Right ventricle myocardium superior (tissue), 1 donor: ENCODE measurements at regions not wholly inside any gene's neighbourhood (a gene's known extent, or its start where the extent isn't known, plus 50 kb on each side); places are given as distances from the start of the nearest gene placed in this dataset.

Experiments used
- ATAC-seq: fragments of 200-7000 bp; cut with Tn5 transposase; one replicate; pipeline ENCODE4 v1.9.1; 2020; ENCODE audit warnings: mild to moderate bottlenecking; ENCODE audit not compliant: poor library complexity
- DNase-seq: peaks from one replicate; pipeline ENCODE4 v3.0.0-alpha.2; 2020
- intact Hi-C: fragments of 100-400 bp; cut with DNase I; formaldehyde crosslinking; loops from one replicate; pipeline ENCODE4 v1.11.2; 2022
- donor health status: DM: no; HTN: yes; CAD: no; lungs with severe emphysema.

GRCh38 chr2:81283081-81283480 is 978.5 kb upstream of the LRRTM1 start:
- ATAC-seq (no peak), DNase-seq (no peak)
- intact Hi-C loops = no loop called here

GRCh38 chr2:81282151-81282769 is 977.7 kb upstream of the LRRTM1 start:
- no peak for DNase-seq
- intact Hi-C loops = no loop called here
- no peak for ATAC-seq

DNA sequence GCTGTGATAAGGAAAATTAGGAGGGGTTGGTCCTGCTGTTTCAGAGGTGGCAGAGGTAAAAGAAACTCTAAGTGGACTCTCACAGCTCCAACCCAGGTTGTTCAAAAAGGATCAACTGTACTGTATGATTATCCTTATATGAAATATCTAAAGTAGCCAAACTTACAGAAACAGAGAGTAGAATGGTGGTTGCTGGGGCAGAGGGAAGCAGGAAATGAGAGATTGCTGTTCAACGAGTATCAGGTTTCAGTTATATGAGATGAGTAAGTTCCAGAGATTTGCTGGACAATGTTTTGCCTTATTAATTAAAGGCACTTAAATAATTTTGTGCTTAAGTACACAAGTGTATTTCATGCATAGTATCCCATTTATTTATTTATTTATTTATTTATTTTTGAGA is 972.0 kb upstream of the LRRTM1 start:
- intact Hi-C loops = no loop called here
- DNase-seq = no peak
- ATAC-seq = no peak

- DNase-seq = no peak
These were observed 961.6 kb upstream of the LRRTM1 start for GRCh38 chr2:81266106-81266505.

DNA sequence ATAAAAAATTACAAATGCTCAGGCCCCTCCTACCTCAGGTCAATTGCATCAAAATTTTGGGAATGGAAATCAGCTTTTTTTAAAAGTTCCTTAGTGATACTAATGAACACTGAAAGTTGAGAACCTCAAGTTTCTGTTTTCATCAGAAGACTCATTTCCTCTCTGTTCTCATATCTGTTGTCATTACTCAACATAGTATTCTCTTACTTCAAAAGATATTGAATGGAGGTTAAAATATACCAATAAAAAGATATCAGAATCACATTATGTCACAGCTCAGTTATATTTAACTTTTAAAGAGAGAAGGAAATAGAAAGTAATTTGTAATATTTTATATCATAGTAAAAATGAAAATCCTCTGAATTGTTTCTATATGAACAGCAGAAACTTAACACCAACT is 959.4 kb upstream of the LRRTM1 start:
- intact Hi-C loops = no loop called here
- DNase-seq = no peak
- no peak for ATAC-seq

More at GRCh38 chr2:81266106-81266505, 961.6 kb upstream of the LRRTM1 start:
- intact Hi-C loops = no loop called here
- no peak for ATAC-seq

- intact Hi-C loops = no loop called here
- no peak for ATAC-seq
These were observed 955.8 kb upstream of the LRRTM1 start for GRCh38 chr2:81260320-81260719.

DNA sequence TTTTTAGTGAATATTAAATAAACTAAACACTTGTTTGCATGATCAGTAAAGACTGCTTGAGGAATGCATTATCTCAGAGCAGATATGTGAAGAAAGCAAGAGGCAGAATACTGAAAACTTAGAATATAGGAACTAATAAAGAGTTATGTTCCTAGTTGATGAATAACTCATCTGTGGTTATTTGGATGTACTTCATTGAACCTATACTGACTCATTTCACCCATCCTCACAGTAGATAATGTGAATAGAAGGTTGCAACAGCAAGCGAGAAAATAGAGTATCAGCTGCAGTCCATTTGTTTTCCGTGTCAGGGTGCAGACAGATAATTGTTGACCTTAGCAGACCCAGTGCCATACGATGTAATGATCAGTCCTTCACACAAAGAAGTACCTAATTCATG is 945.7 kb upstream of the LRRTM1 start:
- DNase-seq (no peak), ATAC-seq (no peak)
- intact Hi-C loops = no loop called here

More at GRCh38 chr2:81260320-81260719, 955.8 kb upstream of the LRRTM1 start:
- no peak for DNase-seq

DNA sequence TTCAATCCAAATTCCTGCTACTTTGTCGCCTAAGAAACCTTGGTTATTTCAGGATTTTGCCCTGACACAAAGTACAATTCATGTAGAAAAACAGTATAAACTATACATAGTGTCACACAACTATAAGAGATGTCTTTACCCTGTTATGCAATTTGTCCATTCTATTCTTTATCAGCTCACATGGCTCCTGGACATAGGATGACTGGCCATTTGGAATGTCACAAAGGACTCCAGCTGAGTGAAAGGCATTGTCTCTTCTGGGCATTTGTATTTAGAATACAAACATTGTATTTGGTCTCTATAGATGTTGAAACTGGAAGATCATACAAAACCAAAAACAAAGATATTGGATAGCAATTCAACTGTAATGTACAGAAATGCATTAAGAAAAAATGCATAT is 944.6 kb upstream of the LRRTM1 start:
- ATAC-seq = no peak
- DNase-seq = no peak
- intact Hi-C loops = no loop called here

- intact Hi-C loops = no loop called here
These were observed 943.1 kb upstream of the LRRTM1 start for GRCh38 chr2:81247648-81248047.

GRCh38 chr2:81242501-81242900 is 937.9 kb upstream of the LRRTM1 start:
- ATAC-seq (no peak), DNase-seq (no peak)
- intact Hi-C loops = no loop called here

More at GRCh38 chr2:81247648-81248047, 943.1 kb upstream of the LRRTM1 start:
- ATAC-seq (no peak), DNase-seq (no peak)

DNA sequence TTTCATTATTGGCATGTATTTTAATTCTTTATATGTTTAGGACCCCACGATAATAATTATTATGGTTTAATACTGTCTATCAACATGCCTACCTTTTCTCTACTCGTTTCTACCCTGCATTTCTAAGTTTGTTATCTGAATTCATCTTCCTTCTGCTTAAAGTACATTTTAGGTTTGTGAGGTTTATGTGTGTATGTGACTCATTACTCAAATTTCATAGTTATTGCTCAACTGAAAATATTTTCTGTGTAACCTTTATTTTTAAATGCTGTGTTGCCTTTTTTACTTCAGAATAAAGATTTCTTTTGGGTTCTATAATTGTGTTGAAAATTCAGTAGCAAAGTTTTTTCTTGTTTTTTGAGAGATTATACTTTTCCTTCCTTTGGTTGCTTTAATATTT is 933.9 kb upstream of the LRRTM1 start:
- no peak for ATAC-seq
- intact Hi-C loops = no loop called here
- no peak for DNase-seq

DNA sequence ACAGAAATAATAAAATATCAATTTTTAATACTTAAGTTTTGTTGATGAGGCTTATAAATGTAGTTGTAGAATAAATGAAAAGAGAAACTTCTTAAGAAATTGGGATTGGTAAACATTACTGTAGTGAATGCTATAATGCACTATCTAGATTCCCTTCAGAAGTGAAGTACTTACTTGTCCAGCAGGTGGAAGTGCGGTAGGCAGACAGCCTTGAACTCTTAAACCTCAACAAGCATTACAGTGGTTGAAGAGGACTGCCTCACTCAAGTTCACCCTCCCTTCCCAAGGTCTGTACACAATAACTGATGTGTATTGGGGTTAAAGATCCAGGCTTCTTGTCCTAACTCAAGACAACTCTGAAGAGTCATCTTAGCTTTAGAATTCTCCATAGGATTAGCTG is 931.0 kb upstream of the LRRTM1 start:
- intact Hi-C loops = no loop called here
- ATAC-seq = no peak
- no peak for DNase-seq

DNA sequence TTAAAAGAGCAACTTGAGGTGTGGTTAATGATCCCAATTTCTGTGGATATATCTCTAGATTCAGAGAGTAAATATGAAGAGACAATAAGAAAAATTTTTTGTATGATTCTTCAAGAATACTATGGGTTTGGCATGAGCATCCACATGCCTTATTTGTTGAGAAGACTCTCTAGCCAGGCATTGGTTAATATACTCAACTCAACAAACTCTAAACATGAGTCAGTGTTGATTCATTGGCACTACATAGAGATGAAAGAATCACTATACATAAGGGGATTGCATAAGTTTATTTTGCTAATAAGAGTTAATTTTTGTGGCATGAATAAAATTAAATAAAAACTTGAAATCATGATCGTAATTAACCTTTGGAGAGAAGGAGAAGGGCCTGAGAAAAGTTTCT is 930.2 kb upstream of the LRRTM1 start:
- DNase-seq (no peak), ATAC-seq (no peak)
- intact Hi-C loops = no loop called here

DNA sequence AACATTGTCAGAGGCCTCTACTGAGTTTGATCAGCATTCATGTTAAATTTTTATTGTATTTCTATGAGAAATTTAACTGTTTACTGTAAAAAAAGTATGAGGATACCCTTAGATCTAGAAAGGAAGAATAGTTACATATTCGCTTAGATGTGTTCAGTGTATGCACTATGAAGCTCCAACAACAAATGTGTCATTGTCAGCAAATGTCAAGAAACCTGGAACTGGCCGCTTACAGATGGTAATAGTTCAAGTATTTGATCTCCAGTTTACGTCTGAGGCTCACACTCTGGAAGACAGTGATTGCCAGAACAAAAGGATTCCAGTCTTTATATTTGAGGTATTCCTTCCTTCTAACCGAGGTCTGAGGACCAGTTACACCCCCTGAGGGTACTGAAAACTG is 921.2 kb upstream of the LRRTM1 start:
- intact Hi-C loops = no loop called here
- DNase-seq = no peak
- no peak for ATAC-seq

DNA sequence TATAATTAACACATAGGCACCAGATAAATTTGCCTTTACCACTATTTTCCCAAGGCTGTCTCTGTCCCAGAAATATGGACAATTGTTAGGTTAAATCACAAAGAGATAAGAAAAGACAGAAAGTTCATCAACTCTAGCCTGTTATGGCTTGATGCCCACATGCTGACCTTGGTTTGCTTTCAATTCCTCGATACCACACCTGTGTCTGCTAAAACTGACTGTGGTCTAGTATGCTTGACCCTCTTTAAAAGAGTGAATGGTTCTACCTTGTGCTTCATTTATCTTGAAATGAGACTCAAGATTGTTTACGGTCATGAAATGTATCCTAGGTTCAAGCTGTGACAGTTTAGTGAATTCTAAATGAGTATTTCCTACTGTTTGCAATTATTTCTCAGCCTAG is 909.0 kb upstream of the LRRTM1 start:
- intact Hi-C loops = no loop called here
- DNase-seq (no peak), ATAC-seq (no peak)

DNA sequence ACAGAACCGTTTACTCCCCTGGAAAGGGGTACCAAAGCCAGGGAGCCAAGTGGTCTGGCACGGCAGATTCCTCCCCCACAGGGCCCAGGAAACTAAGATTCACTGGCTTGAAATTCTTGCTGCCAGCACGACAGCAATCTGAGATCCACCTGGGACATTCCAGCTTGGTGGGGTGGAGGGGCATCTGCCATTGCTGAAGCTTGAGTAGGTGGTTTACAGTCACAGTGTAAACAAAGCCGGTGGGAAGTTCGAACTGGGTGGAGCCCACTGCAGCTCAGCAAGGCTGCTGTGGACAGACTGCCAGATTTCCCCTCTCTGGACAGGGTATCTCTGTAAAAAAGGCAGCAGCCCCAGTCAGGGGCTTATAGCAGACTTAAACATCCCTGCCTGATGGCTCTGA is 901.7 kb upstream of the LRRTM1 start:
- DNase-seq (no peak), ATAC-seq (no peak)
- intact Hi-C loops = no loop called here

DNA sequence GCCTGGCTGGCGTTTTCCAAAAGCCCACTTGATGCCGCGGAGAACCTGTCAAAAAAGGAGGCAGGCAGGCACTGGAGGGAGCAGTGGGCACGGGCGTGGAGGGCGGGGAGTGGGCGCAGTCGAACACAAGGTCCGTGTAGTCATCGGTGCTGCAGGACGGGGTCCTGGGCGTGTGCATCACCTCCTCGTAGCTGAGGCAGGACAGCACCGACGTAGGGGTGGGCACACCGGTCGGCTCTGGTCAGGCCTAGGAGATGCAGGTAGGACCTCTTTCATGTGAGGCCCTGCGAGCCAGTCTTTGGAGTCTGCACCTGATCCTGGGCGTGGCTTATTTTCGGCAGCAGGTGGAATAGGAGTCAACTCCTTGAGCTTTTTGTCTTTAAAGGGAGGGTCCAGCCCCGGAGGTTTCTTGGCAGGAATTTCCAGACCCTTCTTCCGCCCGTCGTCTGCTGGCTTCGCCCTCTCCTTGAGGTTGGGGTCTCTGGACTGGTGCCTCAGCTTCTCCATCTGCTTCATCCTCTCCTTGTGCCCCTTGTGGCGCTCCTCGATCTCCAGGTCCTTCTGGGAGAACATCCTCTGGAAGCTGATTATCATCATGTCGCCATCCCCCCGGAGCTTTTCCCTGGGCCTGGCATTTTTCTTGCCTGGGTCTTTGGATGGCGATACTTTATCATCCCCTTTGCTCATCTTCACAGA is 892.5 kb upstream of the LRRTM1 start:
- DNase-seq (peak; percentile 17), ATAC-seq (no peak)
- intact Hi-C loops = no loop called here

- no peak for DNase-seq
- no peak for ATAC-seq
- intact Hi-C loops = no loop called here
These were observed 891.9 kb upstream of the LRRTM1 start for GRCh38 chr2:81196383-81196851.

GRCh38 chr2:81195774-81196382 is 891.3 kb upstream of the LRRTM1 start:
- intact Hi-C loops = no loop called here
- DNase-seq = no peak
- ATAC-seq = no peak
